Parathyroid adenoma (tissue), 2 donors: ENCODE measurements at regions not wholly inside any gene's neighbourhood (a gene's known extent, or its start where the extent isn't known, plus 50 kb on each side); places are given as distances from the start of the nearest gene placed in this dataset.

ENCODE experiments used
- H2AFZ ChIP-seq: fragments of 300-600 bp; sonication (generic); one replicate; pipeline ENCODE4 v1.7.0; 2017; ENCODE audit warnings: antibody characterized with exemption, mild to moderate bottlenecking
- H3K27ac ChIP-seq: fragments of 300-600 bp; sonication (generic); one replicate; pipeline ENCODE4 v1.7.0; 2017
- H3K27me3 ChIP-seq: fragments of 300-600 bp; sonication (generic); one replicate; pipeline ENCODE4 v1.7.0; 2017; ENCODE audit warnings: low read length; ENCODE audit not compliant: control insufficient read depth, insufficient read depth
- H3K36me3 ChIP-seq: fragments of 300-600 bp; sonication (generic); one replicate; pipeline ENCODE4 v1.7.0; 2017; ENCODE audit warnings: low read length; ENCODE audit not compliant: control insufficient read depth, insufficient read depth
- H3K4me1 ChIP-seq: fragments of 300-600 bp; sonication (generic); one replicate; pipeline ENCODE4 v1.7.0; 2017; ENCODE audit warnings: control low read depth
- H3K4me2 ChIP-seq: fragments of 300-600 bp; sonication (generic); one replicate; pipeline ENCODE4 v1.7.0; 2017; ENCODE audit warnings: low read length
- H3K4me3 ChIP-seq: fragments of 300-600 bp; sonication (generic); one replicate; pipeline ENCODE4 v1.7.0; 2017; ENCODE audit warnings: low read depth, low read length
- H3K79me2 ChIP-seq: fragments of 300-600 bp; sonication (generic); one replicate; pipeline ENCODE4 v1.7.0; 2017; ENCODE audit warnings: control low read depth
- H3K9ac ChIP-seq: fragments of 300-600 bp; sonication (generic); one replicate; pipeline ENCODE4 v1.7.0; 2017; ENCODE audit warnings: mild to moderate bottlenecking
- H3K9me3 ChIP-seq: fragments of 300-600 bp; sonication (generic); one replicate; pipeline ENCODE4 v1.7.0; 2017; ENCODE audit warnings: low read length; ENCODE audit not compliant: control insufficient read depth
- CTCF ChIP-seq: fragments of 300-600 bp; sonication (generic); IDR thresholded peaks from one replicate; pipeline ENCODE4 v1.7.0; 2017; ENCODE audit warnings: antibody characterized with exemption, mild to moderate bottlenecking
- donor health status: primary hyperparathyroidism.

- TF ChIP-seq CTCF = no peak
- no peak overlapping the region for H3K27ac ChIP-seq
Observed at GRCh38 chr5:1967736-1968135, 85.0 kb upstream of the IRX4 start.

GRCh38 chr5:1966461-1966860 lies 83.7 kb upstream of the IRX4 start:
- Histone ChIP-seq H3K27ac (no peak overlapping the region), H2AFZ (no peak overlapping the region), H3K9me3 (no peaks in the 10 kb centered on the region), H3K4me2 (no peak overlapping the region), H3K27me3 (no peaks in the 10 kb centered on the region), H3K4me3 (no peak overlapping the region), H3K36me3 (no peaks in the 10 kb centered on the region), H3K4me1 (no peaks in the 10 kb centered on the region), H3K79me2 (no peaks in the 10 kb centered on the region), H3K9ac (no peak overlapping the region)
- no peak for TF ChIP-seq CTCF

More at GRCh38 chr5:1967736-1968135, 85.0 kb upstream of the IRX4 start:
- no peaks in the 10 kb centered on the region for H3K79me2 ChIP-seq
- H2AFZ ChIP-seq = no peak overlapping the region
- no peaks in the 10 kb centered on the region for H3K4me1 ChIP-seq
- H3K4me3 ChIP-seq = no peak overlapping the region
- no peaks in the 10 kb centered on the region for H3K36me3 ChIP-seq
- H3K4me2 ChIP-seq = no peak overlapping the region
- H3K9ac ChIP-seq = no peak overlapping the region
- H3K9me3 ChIP-seq = no peaks in the 10 kb centered on the region
- H3K27me3 ChIP-seq = no peaks in the 10 kb centered on the region

- H3K4me2 ChIP-seq = no peak overlapping the region
- no peak overlapping the region for H3K4me3 ChIP-seq
- H3K9me3 ChIP-seq = no peaks in the 10 kb centered on the region
- H3K27me3 ChIP-seq = no peaks in the 10 kb centered on the region
- no peak for TF ChIP-seq CTCF
- H3K4me1 ChIP-seq = no peaks in the 10 kb centered on the region
- H3K9ac ChIP-seq = no peak overlapping the region
- H3K79me2 ChIP-seq = no peaks in the 10 kb centered on the region
- no peak overlapping the region for H3K27ac ChIP-seq
- H2AFZ ChIP-seq = no peak overlapping the region
- no peaks in the 10 kb centered on the region for H3K36me3 ChIP-seq
Observed at GRCh38 chr5:1965925-1966324, 83.2 kb upstream of the IRX4 start.

- Histone ChIP-seq H3K4me3 (no peak overlapping the region), H3K4me1 (no peaks in the 10 kb centered on the region), H3K4me2 (no peak overlapping the region), H3K9ac (no peak overlapping the region), H3K9me3 (no peaks in the 10 kb centered on the region), H3K36me3 (no peaks in the 10 kb centered on the region), H3K27me3 (no peaks in the 10 kb centered on the region), H3K79me2 (no peaks in the 10 kb centered on the region), H2AFZ (no peak overlapping the region), H3K27ac (no peak overlapping the region)
- no peak for TF ChIP-seq CTCF
Observed at GRCh38 chr5:1963941-1964451, 81.3 kb upstream of the IRX4 start.

- Histone ChIP-seq H3K4me1 (no peaks in the 10 kb centered on the region), H3K27me3 (no peaks in the 10 kb centered on the region), H3K9me3 (no peaks in the 10 kb centered on the region), H2AFZ (no peak overlapping the region), H3K27ac (no peak overlapping the region), H3K36me3 (no peaks in the 10 kb centered on the region), H3K79me2 (no peaks in the 10 kb centered on the region), H3K4me2 (no peak overlapping the region), H3K4me3 (no peak overlapping the region), H3K9ac (no peak overlapping the region)
- TF ChIP-seq CTCF = no peak
Observed at GRCh38 chr5:1963358-1963757, 80.6 kb upstream of the IRX4 start.
